ENCODE measurements at regions not wholly inside any gene's neighbourhood (a gene's known extent, or its start where the extent isn't known, plus 50 kb on each side); places are given as distances from the start of the nearest gene placed in this dataset.

DNA sequence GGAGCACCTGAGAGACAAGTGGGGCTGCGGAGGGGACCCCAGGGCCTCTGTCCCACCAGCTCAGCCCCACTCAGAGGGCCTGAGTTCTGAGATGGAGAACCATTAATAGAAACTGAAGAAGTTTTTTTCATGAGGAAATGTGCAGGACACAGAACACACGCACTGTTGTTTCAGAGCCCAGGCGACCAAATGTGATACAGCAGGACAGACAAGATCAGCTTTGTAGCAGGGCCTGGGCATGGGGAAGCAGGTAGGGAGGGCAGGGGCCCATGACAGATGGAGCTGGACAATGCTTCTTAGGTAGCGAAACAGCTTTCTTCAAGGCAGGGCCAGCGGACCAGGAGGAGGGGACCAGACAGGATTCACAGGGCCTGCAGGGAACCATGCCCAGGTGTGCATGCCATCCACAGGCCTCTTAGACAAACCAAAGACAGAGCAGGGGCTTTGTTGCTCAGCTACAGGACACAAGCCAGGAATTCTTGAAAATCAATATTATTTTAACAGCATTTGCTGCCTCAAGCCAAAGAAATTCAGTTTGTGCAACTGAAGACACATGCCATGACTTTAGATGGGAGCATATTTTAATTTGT, 252.8 kb upstream of the GYPC start:
- DNase-seq (ENCODE audit: low read depth): no peak

GRCh38 chr2:126406267-126406666, 249.7 kb upstream of the GYPC start:
- DNase-seq (ENCODE audit: low read depth): no peak

DNA sequence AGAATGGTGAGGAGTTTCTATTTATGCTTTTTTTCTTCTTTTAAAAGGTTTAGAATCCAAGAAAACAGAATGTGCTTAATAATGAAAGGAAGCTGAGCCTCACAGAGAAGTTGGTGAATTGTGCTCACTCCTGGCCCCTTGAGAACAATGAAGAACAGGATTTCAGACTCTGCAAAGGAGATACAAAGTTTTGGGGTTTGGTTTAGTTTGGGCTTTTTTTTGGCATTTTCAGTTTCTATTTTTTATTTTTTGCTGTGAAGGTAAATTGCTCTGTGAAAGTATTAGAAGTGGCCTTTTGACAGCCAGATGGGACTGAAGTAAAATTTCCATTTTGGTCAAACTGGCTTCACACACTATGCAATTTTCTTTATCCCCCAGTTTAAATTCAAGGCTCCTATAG, 247.3 kb upstream of the GYPC start:
- no peak for DNase-seq (ENCODE audit: low read depth)

- DNase-seq (ENCODE audit: low read depth): no peak
Measured at GRCh38 chr2:126409850-126410249, 246.1 kb upstream of the GYPC start.

- no peak for DNase-seq (ENCODE audit: low read depth)
Measured at GRCh38 chr2:126413079-126413478, 242.9 kb upstream of the GYPC start.

DNA sequence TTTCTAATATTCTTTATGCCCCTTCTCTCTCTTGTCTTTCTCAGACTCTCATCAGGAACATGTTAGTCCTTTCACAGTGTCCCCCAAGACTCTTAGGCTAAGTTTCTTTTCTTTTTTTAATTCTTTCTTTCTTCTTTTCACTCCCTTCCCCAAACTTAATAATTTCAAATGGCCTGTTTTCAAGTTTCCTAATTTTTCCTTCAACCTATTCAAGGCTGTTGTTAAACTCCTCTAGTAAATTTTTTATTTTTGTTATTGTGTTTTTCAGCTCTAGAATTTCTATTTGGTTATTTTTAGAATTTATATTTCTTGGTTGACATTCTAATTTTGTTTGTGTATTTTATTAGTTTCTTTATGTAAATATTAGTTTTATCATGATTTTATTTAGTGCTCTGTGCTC, 236.6 kb upstream of the GYPC start:
- DNase-seq (ENCODE audit: low read depth): no peak

DNA sequence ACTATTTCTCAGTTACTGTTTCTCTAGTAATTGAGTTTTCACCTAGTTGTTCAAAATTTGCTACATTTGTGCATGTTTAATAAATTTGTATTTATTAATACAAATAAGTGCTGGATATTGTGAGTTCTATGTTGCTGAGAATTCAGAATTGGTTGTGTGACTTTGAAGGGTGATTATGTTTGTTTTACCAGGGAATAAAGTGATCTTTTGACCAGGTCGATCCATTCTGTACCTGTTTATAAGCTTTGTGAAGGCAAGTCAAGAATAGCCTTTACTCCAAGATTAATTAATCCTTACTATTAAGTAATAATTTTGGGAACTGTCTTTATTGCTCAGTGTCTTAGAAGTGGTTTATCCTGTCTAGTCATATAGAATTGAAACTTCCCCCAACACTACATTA, 230.0 kb upstream of the GYPC start:
- DNase-seq (ENCODE audit: low read depth): no peak

DNA sequence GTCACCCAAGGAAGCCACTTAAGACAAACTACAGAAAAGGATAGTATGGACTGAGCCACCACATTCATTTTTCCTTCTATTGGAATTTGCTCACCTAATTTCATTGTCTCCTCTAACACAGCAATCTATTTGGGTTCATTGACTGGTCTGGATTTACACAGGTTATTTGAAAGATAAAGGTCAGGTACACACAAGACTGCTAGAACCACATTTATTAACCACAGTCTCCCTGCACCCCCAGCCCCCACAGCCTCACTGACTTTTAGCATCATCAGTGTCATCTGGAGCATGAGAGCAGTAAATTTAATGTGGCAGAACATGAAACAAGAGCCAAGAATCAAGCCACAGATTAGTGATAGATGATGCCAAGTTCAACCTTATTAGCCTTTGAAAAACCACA, 226.9 kb upstream of the GYPC start:
- DNase-seq (ENCODE audit: low read depth): no peak

- DNase-seq (ENCODE audit: low read depth): no peak
Measured at GRCh38 chr2:126431136-126431535, 224.8 kb upstream of the GYPC start.

GRCh38 chr2:126436411-126436810, 219.5 kb upstream of the GYPC start:
- DNase-seq (ENCODE audit: low read depth): no peak

DNA sequence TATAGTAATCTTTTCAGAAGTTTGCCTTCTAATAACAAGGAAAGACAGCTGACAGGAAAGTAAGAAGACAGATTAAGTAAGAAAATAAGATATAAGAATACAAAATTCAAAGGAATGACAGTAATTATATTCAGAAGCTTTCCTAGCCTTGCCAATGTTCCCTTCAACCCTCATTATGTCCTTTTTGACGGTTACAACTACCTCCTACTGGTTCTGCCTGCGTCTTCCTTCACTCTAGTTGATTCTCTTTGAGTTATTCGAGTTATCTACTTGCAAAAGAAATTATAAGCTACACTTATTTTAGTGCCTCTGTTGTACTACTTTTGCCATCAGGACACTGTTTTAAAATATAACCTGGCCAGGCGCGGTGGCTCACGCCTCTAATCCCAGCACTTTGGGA, 218.9 kb upstream of the GYPC start:
- no peak for DNase-seq (ENCODE audit: low read depth)

DNA sequence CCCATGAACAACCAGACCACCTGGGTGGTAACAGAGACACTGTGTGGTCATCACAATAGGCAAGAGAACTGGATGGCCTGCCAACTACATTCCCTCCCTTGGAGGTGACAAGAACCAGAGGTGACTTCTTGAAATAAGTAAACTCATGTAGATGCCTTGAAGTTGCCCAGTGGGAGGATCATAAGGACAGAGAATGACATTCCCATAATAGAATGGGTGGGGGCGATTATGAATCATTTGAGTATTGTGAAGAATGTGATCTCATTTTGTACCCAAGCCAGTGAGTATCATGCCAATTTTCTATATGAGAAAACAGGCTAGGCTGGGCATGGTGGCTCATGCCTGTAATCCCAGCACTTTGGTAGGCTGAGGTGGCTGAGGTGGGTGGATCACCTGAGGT, 211.4 kb upstream of the GYPC start:
- DNase-seq (ENCODE audit: low read depth): no peak

- no peak for DNase-seq (ENCODE audit: low read depth)
Measured at GRCh38 chr2:126446106-126446695, 209.8 kb upstream of the GYPC start.

- no peak for DNase-seq (ENCODE audit: low read depth)
Measured at GRCh38 chr2:126448611-126449010, 207.3 kb upstream of the GYPC start.

DNA sequence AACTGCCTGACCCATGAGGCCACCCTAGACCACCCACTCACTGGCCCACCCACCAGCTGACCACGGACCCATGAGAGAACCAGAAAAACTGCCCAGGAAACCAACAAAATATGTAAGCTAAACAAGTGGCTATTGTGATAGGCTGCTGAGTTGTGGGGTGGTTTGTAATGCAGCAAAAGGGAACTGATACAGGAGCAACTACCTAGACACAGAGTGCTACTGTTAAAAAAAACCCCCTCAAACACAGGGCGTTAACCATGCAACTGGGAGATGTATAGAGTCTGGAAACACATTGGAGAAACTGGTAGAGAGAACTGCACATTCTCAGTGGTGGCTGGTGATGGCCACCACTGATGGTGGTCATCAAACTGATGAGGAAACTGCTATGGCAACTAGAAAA, 206.3 kb upstream of the GYPC start:
- no peak for DNase-seq (ENCODE audit: low read depth)

DNA sequence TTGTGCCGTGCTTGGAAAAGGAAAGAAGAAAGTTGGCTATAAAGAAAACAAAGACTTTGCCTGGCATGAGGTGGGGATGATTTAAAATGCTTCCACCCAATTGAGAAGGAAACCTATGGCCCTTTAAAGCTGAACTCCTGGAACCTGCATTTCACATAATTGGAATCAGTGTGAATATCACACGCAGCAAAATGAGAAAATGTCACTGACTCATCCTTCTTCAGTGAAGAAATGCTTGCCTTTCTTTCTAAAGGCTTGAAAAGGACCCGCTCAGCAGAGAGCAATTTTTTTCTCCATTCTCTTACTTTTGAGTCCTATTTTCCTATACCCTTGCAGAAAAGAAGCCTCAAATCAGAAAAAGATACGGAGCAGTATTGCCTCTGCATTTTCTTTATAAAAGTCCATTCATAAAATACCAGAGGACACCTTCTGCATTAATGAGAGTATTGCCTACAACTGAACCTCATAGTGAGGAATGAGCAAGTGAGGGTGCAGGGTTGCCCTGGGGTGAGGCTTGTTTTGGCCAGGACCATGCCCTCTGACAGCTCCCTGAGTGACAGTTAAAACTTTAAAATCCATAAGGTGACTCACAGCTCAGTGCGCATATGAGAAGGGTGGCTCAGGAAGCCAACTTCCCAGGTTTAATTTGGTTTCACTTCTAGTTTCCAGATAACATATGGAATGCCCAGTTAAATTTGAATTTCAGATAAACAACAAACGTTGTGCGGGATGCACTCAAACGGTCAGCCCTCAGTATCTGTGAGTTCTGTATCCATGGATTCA, 191.9 kb upstream of the GYPC start:
- no peak for DNase-seq (ENCODE audit: low read depth)

DNA sequence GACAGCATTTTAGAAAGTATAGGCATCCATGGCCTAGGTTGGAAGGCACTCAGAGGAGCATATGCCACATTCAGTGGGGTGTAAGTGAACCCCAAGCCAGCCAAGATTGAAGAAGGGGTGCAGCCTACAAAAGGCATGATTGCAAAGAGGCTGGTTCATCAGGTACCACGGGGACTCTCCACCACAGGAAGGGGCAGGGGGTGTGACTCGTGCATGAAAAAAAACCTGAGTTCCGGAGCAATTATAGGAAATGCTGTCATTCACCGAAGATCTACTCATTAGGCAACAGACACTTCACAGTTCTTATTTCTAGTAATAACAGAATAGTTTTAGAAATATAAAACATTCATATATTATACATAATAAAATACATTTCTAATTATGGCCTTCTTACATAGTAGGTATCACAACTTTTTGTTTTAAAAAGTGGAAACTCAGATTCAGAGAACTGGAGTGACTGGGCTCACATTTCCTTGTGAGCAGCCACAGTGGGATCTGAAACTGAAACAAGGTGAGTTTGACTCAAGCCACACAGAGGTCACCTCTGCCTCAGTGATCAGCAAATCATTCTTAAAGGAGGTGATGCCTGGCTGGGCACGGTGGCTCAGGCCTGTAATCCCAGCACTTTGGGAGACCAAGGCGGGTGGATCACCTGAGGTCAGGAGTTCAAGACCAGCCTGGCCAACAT, 188.4 kb upstream of the GYPC start:
- DNase-seq (ENCODE audit: low read depth): no peak

DNA sequence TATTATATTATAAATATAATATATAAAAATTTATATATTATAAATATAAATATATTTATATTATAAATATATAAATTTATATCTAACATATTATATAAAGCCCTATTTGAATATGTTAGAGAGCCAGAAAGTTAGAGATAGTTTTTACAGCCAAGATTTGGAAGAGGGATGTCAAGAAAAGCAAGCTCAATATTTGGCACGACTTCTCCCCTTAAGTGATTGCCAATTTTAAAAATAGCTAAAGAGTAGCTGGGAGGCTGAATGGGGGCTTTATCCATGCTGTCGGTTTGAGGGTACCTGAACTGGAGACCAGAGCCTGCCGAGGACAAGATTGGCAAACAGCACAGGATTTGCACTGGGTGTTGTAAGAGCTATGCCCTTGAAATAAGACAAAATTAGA, 180.9 kb upstream of the GYPC start:
- DNase-seq (ENCODE audit: low read depth): no peak

GRCh38 chr2:126476691-126477090, 179.3 kb upstream of the GYPC start:
- no peak for DNase-seq (ENCODE audit: low read depth)

- DNase-seq (ENCODE audit: low read depth): no peak
Measured at GRCh38 chr2:126480033-126480432, 175.9 kb upstream of the GYPC start.

DNA sequence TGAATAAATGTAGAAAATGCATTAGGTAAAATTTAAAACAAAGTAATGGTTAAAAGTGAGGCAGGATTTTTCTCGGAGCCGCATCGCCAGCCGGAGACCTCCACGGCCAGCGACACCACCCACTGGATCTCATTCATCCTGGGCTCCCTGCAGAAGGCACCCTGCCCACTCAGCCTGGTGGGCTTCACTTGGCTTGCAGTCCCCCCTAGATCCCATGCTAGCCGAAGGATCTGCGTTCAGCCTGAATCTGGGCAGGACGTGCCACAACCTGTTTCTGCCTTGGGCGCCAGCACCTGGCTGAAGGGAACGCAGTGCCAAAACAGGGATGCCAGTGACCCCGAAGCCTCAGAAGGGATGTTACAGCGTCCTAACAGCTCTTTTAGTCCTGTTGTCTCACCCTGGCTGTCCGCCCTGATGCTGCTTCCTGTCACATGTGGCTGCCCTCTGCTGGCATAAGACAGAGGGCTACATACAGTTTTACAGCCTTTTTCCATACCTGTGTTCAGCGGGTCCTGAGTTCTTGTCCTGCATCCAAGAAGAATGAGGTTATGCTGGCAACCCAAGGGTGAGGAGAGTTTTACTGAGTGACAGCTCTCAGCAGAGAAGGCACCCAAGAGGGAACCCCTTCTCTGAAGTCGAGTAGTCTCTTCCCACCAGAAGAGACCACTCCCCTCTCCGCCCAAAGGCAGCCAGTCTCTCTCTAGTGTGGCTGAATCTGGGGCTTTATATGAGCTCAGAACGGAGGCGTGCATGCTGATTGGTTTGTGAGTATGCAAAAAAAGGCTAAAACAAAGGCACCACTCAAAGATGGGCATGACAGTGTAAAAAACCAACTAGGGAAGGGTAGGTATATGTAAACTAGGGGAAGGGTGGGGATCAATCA, 173.1 kb upstream of the GYPC start:
- no peak for DNase-seq (ENCODE audit: low read depth)

GRCh38 chr2:126494593-126494992, 161.4 kb upstream of the GYPC start:
- DNase-seq (ENCODE audit: low read depth): no peak

All from stimulated activated CD8-positive, alpha-beta memory T cell treated with anti-CD3 and anti-CD28 coated beads, Interleukin-12 subunit alpha, Interleukin-12 subunit beta, amount 100 ng/mL, for 4 hours (primary cell).